ENCODE measurements at regions not wholly inside any gene's neighbourhood (a gene's known extent, or its start where the extent isn't known, plus 50 kb on each side); places are given as distances from the start of the nearest gene placed in this dataset.

GRCh38 chr12:4223273-4223845, 50.2 kb upstream of the CCND2 start:
- DNase-seq (ENCODE audit: low spot score): no peak

DNA sequence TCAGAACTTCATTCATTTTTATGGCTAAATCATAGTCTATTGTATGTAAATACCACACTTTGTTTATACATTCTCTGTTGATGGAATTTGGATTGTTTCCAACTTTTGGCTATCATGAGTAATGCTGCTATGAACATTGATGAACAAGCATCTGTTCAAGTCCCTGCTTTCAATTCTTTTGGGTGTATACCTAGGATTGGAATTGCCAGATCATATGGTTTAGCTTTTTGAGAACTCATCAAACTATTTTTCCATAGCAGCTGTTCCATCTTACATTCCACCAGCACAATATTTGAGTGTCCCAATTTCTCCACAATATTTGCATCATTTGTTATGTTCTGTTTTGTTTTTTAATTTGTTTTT, 52.3 kb upstream of the CCND2 start:
- DNase-seq (ENCODE audit: low spot score): no peak

- no peak for DNase-seq (ENCODE audit: low spot score)
Observed at GRCh38 chr12:4220536-4221257, 52.9 kb upstream of the CCND2 start.

GRCh38 chr12:4217091-4217490, 56.5 kb upstream of the CCND2 start:
- DNase-seq (ENCODE audit: low spot score): no peak

DNA sequence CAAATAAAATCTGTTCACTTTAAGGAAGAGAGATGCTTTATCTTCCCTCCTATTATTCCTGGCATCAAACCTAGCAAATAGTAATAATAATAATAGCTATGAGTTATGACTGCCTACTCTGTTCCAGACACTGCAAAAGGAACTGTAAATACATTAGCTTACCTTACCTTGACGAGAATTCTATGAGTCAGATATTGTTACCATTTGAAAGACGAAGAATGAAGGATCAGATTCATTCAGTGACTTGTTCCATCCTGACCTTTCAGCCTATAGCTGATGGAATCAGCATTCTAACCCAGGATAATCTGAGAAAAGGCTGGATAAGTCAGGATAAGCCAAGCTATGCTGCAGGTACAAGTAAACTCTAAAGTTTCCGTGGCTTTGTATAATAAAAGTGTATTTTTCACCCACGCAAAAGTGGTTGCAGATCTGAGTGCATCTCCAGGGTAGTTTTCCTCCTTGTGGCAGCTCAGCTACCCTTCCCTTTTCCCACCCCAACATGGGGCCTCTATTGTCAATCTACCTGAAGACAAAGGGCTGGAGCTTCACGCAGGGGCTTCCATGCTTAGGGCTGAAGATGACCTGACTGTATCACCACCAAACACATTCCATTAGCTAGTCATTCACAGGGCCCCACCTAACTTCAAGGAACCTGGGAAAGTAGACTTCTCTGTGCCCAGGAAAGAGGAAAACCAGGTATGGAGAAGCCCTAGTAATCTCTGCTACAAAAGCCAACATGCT, 57.2 kb upstream of the CCND2 start:
- DNase-seq (ENCODE audit: low spot score): no peak

DNA sequence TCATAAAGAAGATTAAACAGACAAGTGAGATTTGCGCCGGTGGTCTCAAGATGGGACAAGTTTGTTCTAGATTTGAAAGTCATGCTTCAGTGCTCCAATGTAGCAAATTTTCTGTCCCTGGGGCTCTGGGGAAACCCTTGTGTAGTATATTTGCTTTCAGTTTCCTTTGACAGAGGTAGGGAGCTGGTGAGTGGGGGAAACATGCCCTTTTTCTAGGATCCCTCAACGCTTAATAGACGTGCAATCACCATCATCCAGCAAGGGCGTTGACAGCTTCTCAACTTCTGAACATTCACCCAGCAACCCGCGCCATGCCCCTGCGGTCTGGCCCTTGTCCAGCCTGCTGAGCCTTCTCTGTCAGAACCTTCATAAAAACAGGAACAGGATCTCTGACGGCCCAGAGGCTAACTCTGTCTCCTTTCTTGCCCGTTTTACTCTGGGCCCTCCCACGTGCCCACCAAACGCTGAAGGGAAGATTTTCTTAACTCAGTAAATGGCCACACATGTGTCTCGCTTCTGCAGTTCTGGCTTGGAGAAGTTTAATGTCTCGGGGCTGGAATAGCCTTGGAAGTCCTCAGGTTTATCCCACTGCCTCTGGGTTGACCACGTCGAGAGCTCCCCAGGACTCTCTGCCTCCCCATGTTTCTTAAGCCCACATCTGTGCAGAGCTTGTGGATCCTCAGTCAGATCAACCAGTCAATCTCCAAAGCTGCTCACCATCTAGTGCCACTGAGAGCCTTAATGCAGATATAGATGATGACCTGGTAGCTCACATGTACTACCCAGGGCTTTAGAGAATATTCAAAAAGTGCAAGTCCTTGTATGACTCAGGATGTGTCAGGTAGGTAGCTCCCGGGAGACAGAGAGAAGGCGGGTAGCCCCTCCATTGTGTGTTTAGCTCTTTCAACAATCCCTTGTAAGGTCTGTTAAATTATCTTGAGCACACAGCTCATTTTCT, 58.1 kb upstream of the CCND2 start:
- peak; percentile 53 for DNase-seq (ENCODE audit: low spot score)

- DNase-seq (ENCODE audit: low spot score): no peak
Observed at GRCh38 chr12:4214877-4215228, 58.7 kb upstream of the CCND2 start.

GRCh38 chr12:4213471-4213870, 60.1 kb upstream of the CCND2 start:
- DNase-seq (ENCODE audit: low spot score): no peak

DNA sequence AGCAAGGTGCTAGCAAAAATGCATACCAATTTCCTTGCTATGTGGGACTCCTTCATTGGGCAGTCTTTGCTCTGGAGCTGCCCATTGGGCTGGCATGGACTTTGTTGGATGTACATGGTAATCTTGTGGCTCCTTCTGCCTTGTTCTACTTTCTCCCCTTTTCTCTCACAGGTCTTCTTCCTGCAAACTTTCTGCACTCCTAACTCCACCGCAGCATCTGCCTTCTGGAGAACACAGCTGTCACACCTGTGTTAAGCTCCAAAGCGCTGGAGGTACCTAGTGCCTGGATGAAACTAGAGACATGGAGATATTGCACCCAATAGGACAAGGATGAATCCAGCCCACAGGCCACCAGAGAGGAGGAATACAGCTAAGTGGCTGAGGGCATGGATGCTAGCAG, 60.7 kb upstream of the CCND2 start:
- DNase-seq (ENCODE audit: low spot score): no peak

GRCh38 chr12:4211372-4211771, 62.2 kb upstream of the CCND2 start:
- DNase-seq (ENCODE audit: low spot score): no peak

- DNase-seq (ENCODE audit: low spot score): no peak
Observed at GRCh38 chr12:4210183-4210582, 63.4 kb upstream of the CCND2 start.

DNA sequence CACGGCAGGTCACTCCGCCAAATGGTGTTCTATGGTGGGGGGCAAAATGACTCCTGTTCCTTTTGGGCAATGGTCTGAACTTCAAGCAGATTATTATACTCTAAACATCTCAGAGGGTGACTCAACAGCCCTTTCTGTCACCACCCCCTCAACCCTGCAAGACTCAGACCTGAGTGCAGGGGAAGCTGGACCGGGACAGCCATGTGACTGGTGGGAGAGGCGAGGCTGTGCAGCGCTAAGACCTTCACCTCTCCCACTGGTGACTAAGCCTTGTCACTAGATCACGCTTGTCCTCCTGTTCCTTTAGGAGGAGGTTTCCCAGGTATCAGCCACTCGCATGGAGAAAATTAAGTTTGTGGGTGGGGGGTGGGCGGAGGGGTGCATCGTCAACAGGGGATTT, 67.1 kb upstream of the CCND2 start:
- DNase-seq (ENCODE audit: low spot score): peak; percentile 25

- no peak for DNase-seq (ENCODE audit: low spot score)
Observed at GRCh38 chr12:4203772-4204376, 69.7 kb upstream of the CCND2 start.

- no peak for DNase-seq (ENCODE audit: low spot score)
Observed at GRCh38 chr12:4202918-4203317, 70.6 kb upstream of the CCND2 start.

DNA sequence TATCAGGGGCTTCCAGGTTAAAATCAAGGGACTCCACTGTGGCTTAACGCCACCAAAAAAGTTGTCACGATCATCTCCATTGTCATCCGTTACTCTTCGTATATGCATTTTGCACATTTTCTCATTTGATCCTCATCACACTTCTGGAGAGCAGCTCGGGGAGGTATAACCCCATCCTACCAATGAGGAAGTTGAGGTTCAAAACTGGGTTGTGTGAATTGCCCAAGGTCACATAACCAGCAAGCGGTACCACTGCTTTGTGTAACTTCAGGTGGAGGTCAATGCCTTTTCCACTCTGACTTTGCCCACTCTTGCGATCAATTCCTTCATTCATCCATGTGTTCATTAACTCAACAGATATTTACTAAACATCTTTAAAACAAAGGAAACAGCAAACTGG, 71.1 kb upstream of the CCND2 start:
- DNase-seq (ENCODE audit: low spot score): no peak

GRCh38 chr12:4201333-4202100, 72.0 kb upstream of the CCND2 start:
- DNase-seq (ENCODE audit: low spot score): no peak

- no peak for DNase-seq (ENCODE audit: low spot score)
Observed at GRCh38 chr12:4197922-4198763, 75.4 kb upstream of the CCND2 start.

DNA sequence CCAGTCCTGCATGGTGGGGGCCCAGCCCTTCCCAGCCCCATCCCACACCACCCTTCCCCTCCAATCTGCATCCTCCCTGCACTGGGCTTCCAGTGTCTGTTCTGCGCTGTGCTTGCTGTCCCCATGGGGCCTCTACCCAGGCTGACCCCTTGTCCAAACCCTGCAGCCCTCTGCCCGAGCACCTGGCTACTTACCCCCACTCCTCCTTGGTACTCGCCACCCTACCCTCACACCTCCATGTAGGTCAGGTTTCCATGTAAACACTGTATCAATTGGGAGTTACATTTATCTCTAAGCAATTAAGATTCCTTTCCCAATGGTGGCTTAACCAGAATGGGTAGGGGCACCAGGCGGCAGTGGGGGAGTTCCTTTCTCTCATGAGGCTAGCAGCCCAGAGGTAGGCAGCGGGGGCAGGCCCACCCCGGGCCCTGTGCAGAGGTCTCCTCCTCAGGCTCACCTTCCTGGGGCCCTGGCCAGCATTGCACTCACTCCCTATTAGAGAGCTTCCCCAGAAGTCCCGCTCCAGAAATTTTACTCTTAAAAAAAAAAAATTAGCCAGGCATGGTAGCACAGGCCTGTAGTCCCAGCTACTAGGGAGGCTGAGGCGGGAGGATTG, 76.6 kb upstream of the CCND2 start:
- no peak for DNase-seq (ENCODE audit: low spot score)

GRCh38 chr12:4194668-4195067, 78.9 kb upstream of the CCND2 start:
- no peak for DNase-seq (ENCODE audit: low spot score)

- DNase-seq (ENCODE audit: low spot score): no peak
Observed at GRCh38 chr12:4193821-4194220, 79.7 kb upstream of the CCND2 start.
